Parathyroid adenoma (tissue), 2 donors: ENCODE measurements at regions not wholly inside any gene's neighbourhood (a gene's known extent, or its start where the extent isn't known, plus 50 kb on each side); places are given as distances from the start of the nearest gene placed in this dataset.

Experiments used
- H2AFZ ChIP-seq: fragments of 300-600 bp; sonication (generic); one replicate; pipeline ENCODE4 v1.7.0; 2017; ENCODE audit warnings: antibody characterized with exemption, mild to moderate bottlenecking
- H3K27ac ChIP-seq: fragments of 300-600 bp; sonication (generic); one replicate; pipeline ENCODE4 v1.7.0; 2017
- H3K27me3 ChIP-seq: fragments of 300-600 bp; sonication (generic); one replicate; pipeline ENCODE4 v1.7.0; 2017; ENCODE audit warnings: low read length; ENCODE audit not compliant: control insufficient read depth, insufficient read depth
- H3K36me3 ChIP-seq: fragments of 300-600 bp; sonication (generic); one replicate; pipeline ENCODE4 v1.7.0; 2017; ENCODE audit warnings: low read length; ENCODE audit not compliant: control insufficient read depth, insufficient read depth
- H3K4me1 ChIP-seq: fragments of 300-600 bp; sonication (generic); one replicate; pipeline ENCODE4 v1.7.0; 2017; ENCODE audit warnings: control low read depth
- H3K4me2 ChIP-seq: fragments of 300-600 bp; sonication (generic); one replicate; pipeline ENCODE4 v1.7.0; 2017; ENCODE audit warnings: low read length
- H3K4me3 ChIP-seq: fragments of 300-600 bp; sonication (generic); one replicate; pipeline ENCODE4 v1.7.0; 2017; ENCODE audit warnings: low read depth, low read length
- H3K79me2 ChIP-seq: fragments of 300-600 bp; sonication (generic); one replicate; pipeline ENCODE4 v1.7.0; 2017; ENCODE audit warnings: control low read depth
- H3K9ac ChIP-seq: fragments of 300-600 bp; sonication (generic); one replicate; pipeline ENCODE4 v1.7.0; 2017; ENCODE audit warnings: mild to moderate bottlenecking
- H3K9me3 ChIP-seq: fragments of 300-600 bp; sonication (generic); one replicate; pipeline ENCODE4 v1.7.0; 2017; ENCODE audit warnings: low read length; ENCODE audit not compliant: control insufficient read depth
- TF ChIP-seq, protein P1 (sequence below): fragments of 300-600 bp; sonication (generic); IDR thresholded peaks from one replicate; pipeline ENCODE4 v1.7.0; 2017; ENCODE audit warnings: antibody characterized with exemption, mild to moderate bottlenecking
- donor health status: primary hyperparathyroidism.

GRCh38 chr3:30184091-30184810 lies 422.1 kb upstream of the TGFBR2 start:
- Histone ChIP-seq H3K4me1 (no peaks in the 10 kb centered on the region), H3K9ac (no peak overlapping the region), H3K4me3 (no peak overlapping the region), H3K36me3 (no peaks in the 10 kb centered on the region), H2AFZ (no peak overlapping the region), H3K9me3 (no peaks in the 10 kb centered on the region), H3K27ac (no peak overlapping the region), H3K27me3 (no peaks in the 10 kb centered on the region), H3K4me2 (no peak overlapping the region), H3K79me2 (no peaks in the 10 kb centered on the region)
- TF ChIP-seq, protein P1, sequence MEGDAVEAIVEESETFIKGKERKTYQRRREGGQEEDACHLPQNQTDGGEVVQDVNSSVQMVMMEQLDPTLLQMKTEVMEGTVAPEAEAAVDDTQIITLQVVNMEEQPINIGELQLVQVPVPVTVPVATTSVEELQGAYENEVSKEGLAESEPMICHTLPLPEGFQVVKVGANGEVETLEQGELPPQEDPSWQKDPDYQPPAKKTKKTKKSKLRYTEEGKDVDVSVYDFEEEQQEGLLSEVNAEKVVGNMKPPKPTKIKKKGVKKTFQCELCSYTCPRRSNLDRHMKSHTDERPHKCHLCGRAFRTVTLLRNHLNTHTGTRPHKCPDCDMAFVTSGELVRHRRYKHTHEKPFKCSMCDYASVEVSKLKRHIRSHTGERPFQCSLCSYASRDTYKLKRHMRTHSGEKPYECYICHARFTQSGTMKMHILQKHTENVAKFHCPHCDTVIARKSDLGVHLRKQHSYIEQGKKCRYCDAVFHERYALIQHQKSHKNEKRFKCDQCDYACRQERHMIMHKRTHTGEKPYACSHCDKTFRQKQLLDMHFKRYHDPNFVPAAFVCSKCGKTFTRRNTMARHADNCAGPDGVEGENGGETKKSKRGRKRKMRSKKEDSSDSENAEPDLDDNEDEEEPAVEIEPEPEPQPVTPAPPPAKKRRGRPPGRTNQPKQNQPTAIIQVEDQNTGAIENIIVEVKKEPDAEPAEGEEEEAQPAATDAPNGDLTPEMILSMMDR: no peak

DNA sequence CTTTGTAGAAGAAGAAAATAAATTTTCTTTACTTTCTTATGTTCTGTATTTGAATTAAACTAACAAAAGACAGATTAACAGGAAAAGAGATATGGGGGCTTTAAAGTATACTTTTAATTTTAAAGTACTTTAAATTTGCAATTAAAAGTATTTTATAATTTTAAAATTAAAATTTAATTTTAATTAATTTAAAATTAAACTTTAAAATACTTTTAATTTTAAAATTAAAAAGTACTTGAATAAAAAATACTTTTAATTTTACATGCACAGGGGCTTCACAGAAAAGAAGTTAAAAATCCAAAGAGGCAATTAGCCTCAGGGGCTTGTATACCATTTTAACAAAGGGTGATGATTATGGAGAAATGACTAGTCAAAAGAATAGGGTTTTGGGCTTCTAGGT lies 420.5 kb upstream of the TGFBR2 start:
- TF ChIP-seq, protein P1: no peak
- Histone ChIP-seq H3K9ac (no peak overlapping the region), H3K4me1 (no peaks in the 10 kb centered on the region), H3K27ac (no peak overlapping the region), H3K27me3 (no peaks in the 10 kb centered on the region), H3K36me3 (no peaks in the 10 kb centered on the region), H3K9me3 (no peaks in the 10 kb centered on the region), H2AFZ (no peak overlapping the region), H3K79me2 (no peaks in the 10 kb centered on the region), H3K4me3 (no peak overlapping the region), H3K4me2 (no peak overlapping the region)

DNA sequence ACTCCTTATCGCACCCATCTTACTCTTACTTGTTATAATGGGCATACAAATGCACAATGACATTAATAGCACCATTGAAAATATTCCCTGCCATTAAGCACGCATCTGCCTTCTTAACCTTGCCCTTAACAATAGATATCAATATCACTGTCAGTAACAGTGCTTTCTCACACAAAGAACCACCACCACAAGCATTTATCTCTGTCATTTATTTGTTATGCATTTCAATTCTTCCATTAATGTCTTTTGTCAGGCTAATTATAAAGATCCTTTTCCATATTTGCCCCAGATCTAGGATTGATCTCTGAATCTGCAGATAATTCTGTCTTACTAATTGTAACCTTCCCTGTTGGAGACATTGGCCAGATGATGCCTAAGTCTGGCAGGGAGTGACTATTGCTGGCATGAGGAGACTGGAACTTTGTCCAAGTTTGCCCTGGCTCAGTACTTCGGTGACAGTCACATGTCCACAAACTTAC lies 419.6 kb upstream of the TGFBR2 start:
- H3K36me3 ChIP-seq: no peaks in the 10 kb centered on the region
- H3K9me3 ChIP-seq: no peaks in the 10 kb centered on the region
- no peaks in the 10 kb centered on the region for H3K27me3 ChIP-seq
- H3K4me1 ChIP-seq: no peaks in the 10 kb centered on the region
- no peak overlapping the region for H3K9ac ChIP-seq
- H3K27ac ChIP-seq: no peak overlapping the region
- H3K79me2 ChIP-seq: no peaks in the 10 kb centered on the region
- H3K4me3 ChIP-seq: no peak overlapping the region
- no peak overlapping the region for H2AFZ ChIP-seq
- TF ChIP-seq, protein P1: no peak
- no peak overlapping the region for H3K4me2 ChIP-seq

GRCh38 chr3:30187366-30187765 lies 419.0 kb upstream of the TGFBR2 start:
- TF ChIP-seq, protein P1: no peak
- no peaks in the 10 kb centered on the region for H3K9me3 ChIP-seq
- H3K4me1 ChIP-seq: no peaks in the 10 kb centered on the region
- no peak overlapping the region for H3K27ac ChIP-seq
- H3K4me2 ChIP-seq: no peak overlapping the region
- no peak overlapping the region for H3K9ac ChIP-seq
- no peaks in the 10 kb centered on the region for H3K36me3 ChIP-seq
- H3K4me3 ChIP-seq: no peak overlapping the region
- no peak overlapping the region for H2AFZ ChIP-seq
- no peaks in the 10 kb centered on the region for H3K27me3 ChIP-seq
- H3K79me2 ChIP-seq: no peaks in the 10 kb centered on the region

- TF ChIP-seq, protein P1: no peak
- Histone ChIP-seq H3K9me3 (no peaks in the 10 kb centered on the region), H3K27ac (no peak overlapping the region), H3K4me1 (no peaks in the 10 kb centered on the region), H2AFZ (no peak overlapping the region), H3K79me2 (no peaks in the 10 kb centered on the region), H3K27me3 (no peaks in the 10 kb centered on the region), H3K9ac (no peak overlapping the region), H3K4me3 (no peak overlapping the region), H3K36me3 (no peaks in the 10 kb centered on the region), H3K4me2 (no peak overlapping the region)
These were observed 417.7 kb upstream of the TGFBR2 start for GRCh38 chr3:30188713-30189112.
